ENCODE measurements at regions not wholly inside any gene's neighbourhood (a gene's known extent, or its start where the extent isn't known, plus 50 kb on each side); places are given as distances from the start of the nearest gene placed in this dataset.

- H3K9me3 ChIP-seq (replicated peaks; ENCODE audit: control insufficient read depth, insufficient read depth, low read depth, low read length): no peaks in the 10 kb centered on the region
- CTCF ChIA-PET (ENCODE audit: low intra/inter-chr PET ratio): no interaction called here
Measured at GRCh38 chr14:25803386-25804018, 753.6 kb upstream of the STXBP6 start.

More at GRCh38 chr14:25803386-25804018, 753.6 kb upstream of the STXBP6 start:
- Histone ChIP-seq H3K4me3 (no peak overlapping the region), H3K79me2 (ENCODE audit: control insufficient read depth, insufficient read depth, low read length) (no peaks in the 10 kb centered on the region), H3K9ac (ENCODE audit: insufficient read depth in 1 of 2, low read depth in 2 of 2, low read length in 2 of 2) (no peak overlapping the region), H3K36me3 (ENCODE audit: control insufficient read depth, insufficient read depth, low read length) (no peaks in the 10 kb centered on the region), H3K27me3 (ENCODE audit: control insufficient read depth in 2 of 2, insufficient read depth in 2 of 2, low read length in 2 of 2) (no peaks in the 10 kb centered on the region), H2AFZ (ENCODE audit: low read depth, low read length) (no peak overlapping the region), H3K9me1 (ENCODE audit: control insufficient read depth, insufficient read depth, low read length) (no peaks in the 10 kb centered on the region), H3K4me2 (ENCODE audit: insufficient read depth, low read length) (no peak overlapping the region), H4K20me1 (replicated peaks; ENCODE audit: control insufficient read depth, insufficient read depth, low read length) (no peaks in the 10 kb centered on the region), H3K4me1 (replicated peaks in 1 of 2; ENCODE audit: control insufficient read depth in 2 of 2, insufficient read depth in 2 of 2, low read length in 2 of 2) (no peaks in the 10 kb centered on the region), H3K27ac (ENCODE audit: extremely low read depth, low read depth, low read length) (no peak overlapping the region)
- in situ Hi-C loops (cut with MboI) (no loop called here), intact Hi-C loops (cut with micrococcal nuclease) (no loop called here)
- POLR2A ChIA-PET: no interaction called here
- no peak for ATAC-seq
- no peak for FAIRE-seq
- TF ChIP-seq ZNF511 (CRISPR knock-in tag; IDR thresholded peaks at IDR 0.05) (no peak), LEF1 (IDR thresholded peaks at IDR 0.05) (no peak), SRSF3 (IDR thresholded peaks at IDR 0.05; ENCODE audit: insufficient read depth, low read length) (no peak), CBX1 (IDR thresholded peaks at IDR 0.05; ENCODE audit: low read depth) (no peak), ZNF445 (CRISPR knock-in tag; IDR thresholded peaks at IDR 0.05; ENCODE audit: low read depth) (no peak), RBM34 (IDR thresholded peaks at IDR 0.05; ENCODE audit: borderline replicate concordance, insufficient read depth, low read length) (no peak), ZNF76 (CRISPR knock-in tag; IDR thresholded peaks at IDR 0.05; ENCODE audit: borderline replicate concordance) (no peak), PRPF4 (IDR thresholded peaks at IDR 0.05; ENCODE audit: insufficient read depth, low read depth, low read length, poor library complexity, severe bottlenecking) (no peak), ZNF444 (CRISPR knock-in tag; IDR thresholded peaks at IDR 0.05) (no peak), NFE2L1 (tag; IDR thresholded peaks at IDR 0.05; ENCODE audit: borderline replicate concordance, low read depth) (no peak), KLF13 (tag; IDR thresholded peaks at IDR 0.05; ENCODE audit: borderline replicate concordance, low read depth) (no peak), ZC3H8 (IDR thresholded peaks at IDR 0.05) (no peak), FOXA3 (CRISPR knock-in tag; conservative IDR thresholded peaks at IDR 0.05 in 1 of 2, IDR thresholded peaks at IDR 0.05 in 1 of 2) (no peak), THRAP3 (IDR thresholded peaks at IDR 0.05; ENCODE audit: borderline replicate concordance) (no peak), FUS (optimal IDR thresholded peaks at IDR 0.05; ENCODE audit: low read depth, low read length) (no peak), HNRNPL (IDR thresholded peaks at IDR 0.05; ENCODE audit: low read depth, low read length) (no peak)
- TF ChIP-seq, protein P1, sequence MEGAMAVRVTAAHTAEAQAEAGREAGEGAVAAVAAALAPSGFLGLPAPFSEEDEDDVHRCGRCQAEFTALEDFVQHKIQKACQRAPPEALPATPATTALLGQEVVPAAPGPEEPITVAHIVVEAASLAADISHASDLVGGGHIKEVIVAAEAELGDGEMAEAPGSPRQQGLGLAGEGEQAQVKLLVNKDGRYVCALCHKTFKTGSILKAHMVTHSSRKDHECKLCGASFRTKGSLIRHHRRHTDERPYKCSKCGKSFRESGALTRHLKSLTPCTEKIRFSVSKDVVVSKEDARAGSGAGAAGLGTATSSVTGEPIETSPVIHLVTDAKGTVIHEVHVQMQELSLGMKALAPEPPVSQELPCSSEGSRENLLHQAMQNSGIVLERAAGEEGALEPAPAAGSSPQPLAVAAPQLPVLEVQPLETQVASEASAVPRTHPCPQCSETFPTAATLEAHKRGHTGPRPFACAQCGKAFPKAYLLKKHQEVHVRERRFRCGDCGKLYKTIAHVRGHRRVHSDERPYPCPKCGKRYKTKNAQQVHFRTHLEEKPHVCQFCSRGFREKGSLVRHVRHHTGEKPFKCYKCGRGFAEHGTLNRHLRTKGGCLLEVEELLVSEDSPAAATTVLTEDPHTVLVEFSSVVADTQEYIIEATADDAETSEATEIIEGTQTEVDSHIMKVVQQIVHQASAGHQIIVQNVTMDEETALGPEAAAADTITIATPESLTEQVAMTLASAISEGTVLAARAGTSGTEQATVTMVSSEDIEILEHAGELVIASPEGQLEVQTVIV (CRISPR knock-in tag; IDR thresholded peaks at IDR 0.05; ENCODE audit: borderline replicate concordance): no peak
- 4% methylated on average over 2 of the region's 2 CpGs for WGBS (ENCODE audit: insufficient coverage, low coverage, missing lambda C conversion rate)
- DNase-seq (ENCODE audit: extremely low read depth in 1 of 4, low spot score in 3 of 4): no peak
- BruUV-seq (replicated peaks): no TSS peak

All from K562 (cell line).